ENCODE measurements at regions not wholly inside any gene's neighbourhood (a gene's known extent, or its start where the extent isn't known, plus 50 kb on each side); places are given as distances from the start of the nearest gene placed in this dataset.

- H3K27me3 ChIP-seq (ENCODE audit: control insufficient read depth, insufficient read depth, low read length), result peaks cover 5% of the 10 kb centered on the region
- no peak for FAIRE-seq
- H3K4me3 ChIP-seq (ENCODE audit: low read depth, low read length), result no peak overlapping the region
- H3K36me3 ChIP-seq (ENCODE audit: control insufficient read depth, insufficient read depth, low read length), result no peaks in the 10 kb centered on the region
- no peak for DNase-seq (ENCODE audit: low read depth)
- TF ChIP-seq CTCF (IDR thresholded peaks at IDR 0.05; ENCODE audit: insufficient read depth, low read length, severe bottlenecking), result no peak
Observed at GRCh38 chr1:22264464-22265341, 121.8 kb upstream of the WNT4 start.

GRCh38 chr1:22266141-22266540, 123.2 kb upstream of the WNT4 start:
- Histone ChIP-seq H3K27me3 (ENCODE audit: control insufficient read depth, insufficient read depth, low read length) (peaks cover 5% of the 10 kb centered on the region), H3K4me3 (ENCODE audit: low read depth, low read length) (no peak overlapping the region), H3K36me3 (ENCODE audit: control insufficient read depth, insufficient read depth, low read length) (no peaks in the 10 kb centered on the region)
- TF ChIP-seq CTCF (IDR thresholded peaks at IDR 0.05; ENCODE audit: insufficient read depth, low read length, severe bottlenecking), result no peak
- DNase-seq (ENCODE audit: low read depth) (no peak), FAIRE-seq (no peak)

- no peaks in the 10 kb centered on the region for H3K36me3 ChIP-seq (ENCODE audit: control insufficient read depth, insufficient read depth, low read length)
- FAIRE-seq, result no peak
- no peak overlapping the region for H3K4me3 ChIP-seq (ENCODE audit: low read depth, low read length)
- no peak for DNase-seq (ENCODE audit: low read depth)
- no peak for TF ChIP-seq CTCF (IDR thresholded peaks at IDR 0.05; ENCODE audit: insufficient read depth, low read length, severe bottlenecking)
- peaks cover 2% of the 10 kb centered on the region for H3K27me3 ChIP-seq (ENCODE audit: control insufficient read depth, insufficient read depth, low read length)
Observed at GRCh38 chr1:22267413-22268175, 124.7 kb upstream of the WNT4 start.

DNA sequence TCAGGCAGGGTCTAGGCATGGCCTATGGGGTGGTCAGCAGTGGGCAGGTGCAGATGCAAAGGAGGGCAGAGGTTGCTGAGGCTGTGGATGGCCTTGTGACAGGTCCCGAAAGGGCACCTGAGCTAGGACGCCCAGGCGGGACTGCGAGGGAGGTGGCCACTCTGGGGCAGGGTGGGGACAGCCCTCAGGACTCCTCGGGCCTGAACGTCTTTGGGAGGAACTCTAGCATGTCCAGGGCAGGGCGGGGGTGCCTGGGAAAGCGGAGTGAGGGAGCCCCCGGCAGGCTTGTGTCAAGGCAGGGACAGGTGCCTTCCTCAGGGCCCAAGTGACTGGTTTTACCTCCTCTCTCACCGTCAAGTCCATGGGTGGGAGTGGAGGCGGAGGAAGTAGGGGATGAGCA, 125.4 kb upstream of the WNT4 start:
- DNase-seq (ENCODE audit: low read depth), result no peak
- Histone ChIP-seq H3K36me3 (ENCODE audit: control insufficient read depth, insufficient read depth, low read length) (no peaks in the 10 kb centered on the region), H3K4me3 (ENCODE audit: low read depth, low read length) (no peak overlapping the region), H3K27me3 (ENCODE audit: control insufficient read depth, insufficient read depth, low read length) (peaks cover 2% of the 10 kb centered on the region)
- no peak for TF ChIP-seq CTCF (IDR thresholded peaks at IDR 0.05; ENCODE audit: insufficient read depth, low read length, severe bottlenecking)
- no peak for FAIRE-seq

- Histone ChIP-seq H3K27me3 (ENCODE audit: control insufficient read depth, insufficient read depth, low read length) (peaks cover 2% of the 10 kb centered on the region), H3K36me3 (ENCODE audit: control insufficient read depth, insufficient read depth, low read length) (no peaks in the 10 kb centered on the region), H3K4me3 (ENCODE audit: low read depth, low read length) (no peak overlapping the region)
- no peak for FAIRE-seq
- TF ChIP-seq CTCF (IDR thresholded peaks at IDR 0.05; ENCODE audit: insufficient read depth, low read length, severe bottlenecking), result no peak
- DNase-seq (ENCODE audit: low read depth), result no peak
Observed at GRCh38 chr1:22271847-22272801, 129.2 kb upstream of the WNT4 start.
